NCI-H187 (cell line): ENCODE measurements at regions not wholly inside any gene's neighbourhood (a gene's known extent, or its start where the extent isn't known, plus 50 kb on each side); places are given as distances from the start of the nearest gene placed in this dataset.

ENCODE experiments used
- DNase-seq, 2 experiments: peaks; one replicate each; lab custom pipeline; 2025; lab: John Stamatoyannopoulos, UW

- DNase-seq, result no peak
These were observed 50.3 kb downstream of the NAV1 start for GRCh38 chr1:201589186-201589585.

GRCh38 chr1:201590474-201590873 lies 51.5 kb downstream of the NAV1 start:
- DNase-seq, result no peak

GRCh38 chr1:201591348-201591747 lies 52.4 kb downstream of the NAV1 start:
- DNase-seq, result no peak

- DNase-seq, result no peak
These were observed 53.1 kb downstream of the NAV1 start for GRCh38 chr1:201591981-201592380.

- no peak for DNase-seq
These were observed 54.4 kb downstream of the NAV1 start for GRCh38 chr1:201593200-201593921.

- DNase-seq, result no peak
These were observed 55.8 kb downstream of the NAV1 start for GRCh38 chr1:201594575-201595245.

GRCh38 chr1:201595381-201595780 lies 56.5 kb downstream of the NAV1 start:
- DNase-seq, result no peak

- no peak for DNase-seq
These were observed 57.4 kb downstream of the NAV1 start for GRCh38 chr1:201596101-201596868.

- peak; percentile 49 to 68 for DNase-seq
These were observed 58.8 kb downstream of the NAV1 start for GRCh38 chr1:201597551-201598230.

GRCh38 chr1:201598396-201598795 lies 59.5 kb downstream of the NAV1 start:
- no peak for DNase-seq

- no peak for DNase-seq
These were observed 60.0 kb downstream of the NAV1 start for GRCh38 chr1:201598973-201599372.

- no peak for DNase-seq
These were observed 60.6 kb downstream of the NAV1 start for GRCh38 chr1:201599548-201599947.

GRCh38 chr1:201602413-201603265 lies 63.7 kb downstream of the NAV1 start:
- no peak for DNase-seq

- no peak for DNase-seq
These were observed 64.8 kb downstream of the NAV1 start for GRCh38 chr1:201603613-201604232.

GRCh38 chr1:201605385-201606010 lies 66.6 kb downstream of the NAV1 start:
- no peak for DNase-seq

GRCh38 chr1:201606096-201606495 lies 67.2 kb downstream of the NAV1 start:
- no peak for DNase-seq

- no peak for DNase-seq
These were observed 67.7 kb downstream of the NAV1 start for GRCh38 chr1:201606623-201607022.

GRCh38 chr1:201608635-201609395 lies 69.9 kb downstream of the NAV1 start:
- DNase-seq, result no peak

- no peak for DNase-seq
These were observed 70.9 kb downstream of the NAV1 start for GRCh38 chr1:201609661-201610318.
